ENCODE measurements at regions not wholly inside any gene's neighbourhood (a gene's known extent, or its start where the extent isn't known, plus 50 kb on each side); places are given as distances from the start of the nearest gene placed in this dataset.

DNA sequence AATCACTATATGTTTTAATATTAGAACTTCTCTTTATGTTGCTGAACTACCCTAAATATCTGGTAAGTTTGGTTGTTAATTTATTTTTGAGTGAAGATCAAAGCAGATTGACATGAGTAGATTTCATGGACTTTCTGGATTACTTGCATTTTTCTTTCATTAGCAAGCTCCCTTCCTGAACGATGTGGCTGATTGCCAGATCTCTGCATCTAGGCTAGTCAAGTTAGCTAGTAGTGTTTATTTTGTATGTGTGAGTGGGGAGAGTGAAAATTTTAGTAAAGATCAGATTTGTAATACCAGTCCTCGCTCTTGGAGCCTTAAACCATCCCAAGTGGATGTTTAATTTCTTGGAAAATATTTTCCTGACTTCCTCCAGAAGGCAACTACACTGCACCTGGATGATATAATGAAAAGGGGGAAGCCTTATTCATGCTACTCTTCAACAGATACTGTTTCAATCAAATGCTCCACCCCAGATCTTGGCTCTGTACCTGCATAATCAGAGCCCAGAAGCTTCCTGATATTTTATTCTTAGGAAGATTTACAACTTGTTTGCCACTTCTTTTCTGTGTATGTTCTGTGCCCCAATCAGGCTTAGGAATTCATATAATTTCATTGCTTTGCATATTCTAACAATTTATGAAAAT, 143.2 kb upstream of the GRIA4 start:
- H3K27ac Mint-ChIP-seq, result no peak overlapping the region
- H3K9me3 Mint-ChIP-seq, result no peaks in the 10 kb centered on the region
- H3K36me3 Mint-ChIP-seq (ENCODE audit: insufficient read depth), result no peaks in the 10 kb centered on the region
- H3K4me3 Mint-ChIP-seq, result no peak overlapping the region
- no peaks in the 10 kb centered on the region for H3K4me1 Mint-ChIP-seq (ENCODE audit: low read depth in 2 of 2)
- ATAC-seq (replicated peaks) (no peak), DNase-seq (no peak)
- H3K27me3 Mint-ChIP-seq, result no peaks in the 10 kb centered on the region

DNA sequence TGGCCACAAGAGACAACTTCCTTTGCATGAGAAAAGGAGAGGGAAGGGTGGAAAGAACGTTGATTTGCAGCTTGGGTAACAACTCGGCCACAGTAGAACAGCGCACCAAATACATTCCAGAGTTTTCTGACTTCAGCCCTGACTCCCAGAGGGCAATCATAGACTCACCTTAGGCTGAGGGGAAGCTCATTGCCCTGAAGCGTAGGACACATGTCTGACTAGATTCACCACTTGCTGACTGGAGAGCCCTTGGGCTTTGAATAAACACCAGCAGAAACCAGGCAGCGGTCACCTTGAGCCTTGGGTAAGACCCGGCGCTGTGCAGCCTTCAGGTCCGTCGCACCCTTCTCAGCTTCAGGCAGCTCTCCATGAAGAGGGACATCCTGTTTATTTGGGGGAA, 151.8 kb upstream of the GRIA4 start:
- Mint-ChIP-seq H3K27me3 (no peaks in the 10 kb centered on the region), H3K36me3 (ENCODE audit: insufficient read depth) (no peaks in the 10 kb centered on the region), H3K9me3 (no peaks in the 10 kb centered on the region), H3K4me3 (no peak overlapping the region), H3K4me1 (ENCODE audit: low read depth in 2 of 2) (no peaks in the 10 kb centered on the region), H3K27ac (no peak overlapping the region)
- no peak for DNase-seq
- ATAC-seq (replicated peaks), result no peak

DNA sequence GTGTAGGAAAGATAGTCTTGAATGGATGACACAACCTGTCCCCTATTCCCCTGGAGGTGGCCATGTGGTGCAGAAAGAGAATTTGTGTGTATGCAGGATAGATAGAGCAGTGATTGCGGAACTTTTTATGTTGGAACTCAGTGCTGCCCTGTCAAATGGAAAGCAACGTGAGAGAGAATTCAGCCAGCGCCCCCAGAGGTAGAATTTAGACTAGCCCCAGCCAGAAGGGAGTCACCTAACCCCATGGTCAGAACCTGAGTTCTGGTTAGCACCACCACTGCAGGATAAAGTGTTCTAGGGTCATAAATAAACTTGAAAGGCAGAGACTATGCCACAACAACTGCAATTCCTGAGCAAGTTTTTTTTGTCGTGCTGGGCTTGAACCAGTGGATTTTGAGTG, 152.9 kb upstream of the GRIA4 start:
- H3K36me3 Mint-ChIP-seq (ENCODE audit: insufficient read depth), result no peaks in the 10 kb centered on the region
- H3K27ac Mint-ChIP-seq, result no peak overlapping the region
- no peak for DNase-seq
- no peaks in the 10 kb centered on the region for H3K27me3 Mint-ChIP-seq
- no peak overlapping the region for H3K4me3 Mint-ChIP-seq
- H3K4me1 Mint-ChIP-seq (ENCODE audit: low read depth in 2 of 2), result no peaks in the 10 kb centered on the region
- ATAC-seq (replicated peaks), result no peak
- H3K9me3 Mint-ChIP-seq, result no peaks in the 10 kb centered on the region

- peaks cover 0 to 3% of the 10 kb centered on the region in 2 donors for H3K9me3 Mint-ChIP-seq
- no peak for DNase-seq
- no peak overlapping the region for H3K4me3 Mint-ChIP-seq
- no peak overlapping the region for H3K27ac Mint-ChIP-seq
- ATAC-seq (replicated peaks), result no peak
- H3K36me3 Mint-ChIP-seq (ENCODE audit: insufficient read depth), result no peaks in the 10 kb centered on the region
- no peaks in the 10 kb centered on the region for H3K27me3 Mint-ChIP-seq
- no peaks in the 10 kb centered on the region for H3K4me1 Mint-ChIP-seq (ENCODE audit: low read depth in 2 of 2)
These were observed 160.7 kb upstream of the GRIA4 start for GRCh38 chr11:105449100-105449734.

GRCh38 chr11:105448703-105449079, 161.2 kb upstream of the GRIA4 start:
- DNase-seq (no peak), ATAC-seq (replicated peaks) (no peak)
- Mint-ChIP-seq H3K4me1 (ENCODE audit: low read depth in 2 of 2) (no peaks in the 10 kb centered on the region), H3K9me3 (peaks cover 0 to 3% of the 10 kb centered on the region in 2 donors), H3K27me3 (no peaks in the 10 kb centered on the region), H3K4me3 (no peak overlapping the region), H3K27ac (no peak overlapping the region), H3K36me3 (ENCODE audit: insufficient read depth) (no peaks in the 10 kb centered on the region)

GRCh38 chr11:105447936-105448702, 161.8 kb upstream of the GRIA4 start:
- H3K36me3 Mint-ChIP-seq (ENCODE audit: insufficient read depth), result no peaks in the 10 kb centered on the region
- H3K4me1 Mint-ChIP-seq (ENCODE audit: low read depth in 2 of 2), result no peaks in the 10 kb centered on the region
- H3K27ac Mint-ChIP-seq, result no peak overlapping the region
- peaks cover 0 to 3% of the 10 kb centered on the region in 2 donors for H3K9me3 Mint-ChIP-seq
- no peaks in the 10 kb centered on the region for H3K27me3 Mint-ChIP-seq
- H3K4me3 Mint-ChIP-seq, result no peak overlapping the region
- DNase-seq (no peak), ATAC-seq (replicated peaks) (no peak)

- Mint-ChIP-seq H3K27ac (no peak overlapping the region), H3K4me1 (ENCODE audit: low read depth in 2 of 2) (no peaks in the 10 kb centered on the region), H3K36me3 (ENCODE audit: insufficient read depth) (no peaks in the 10 kb centered on the region), H3K9me3 (peaks cover 0 to 4% of the 10 kb centered on the region in 2 donors), H3K4me3 (no peak overlapping the region), H3K27me3 (no peaks in the 10 kb centered on the region)
- ATAC-seq (replicated peaks), result no peak
- no peak for DNase-seq
These were observed 166.2 kb upstream of the GRIA4 start for GRCh38 chr11:105443623-105444022.

- no peak overlapping the region for H3K4me3 Mint-ChIP-seq
- no peak for ATAC-seq (replicated peaks)
- DNase-seq, result no peak
These were observed 177.5 kb upstream of the GRIA4 start for GRCh38 chr11:105432241-105432995.

DNA sequence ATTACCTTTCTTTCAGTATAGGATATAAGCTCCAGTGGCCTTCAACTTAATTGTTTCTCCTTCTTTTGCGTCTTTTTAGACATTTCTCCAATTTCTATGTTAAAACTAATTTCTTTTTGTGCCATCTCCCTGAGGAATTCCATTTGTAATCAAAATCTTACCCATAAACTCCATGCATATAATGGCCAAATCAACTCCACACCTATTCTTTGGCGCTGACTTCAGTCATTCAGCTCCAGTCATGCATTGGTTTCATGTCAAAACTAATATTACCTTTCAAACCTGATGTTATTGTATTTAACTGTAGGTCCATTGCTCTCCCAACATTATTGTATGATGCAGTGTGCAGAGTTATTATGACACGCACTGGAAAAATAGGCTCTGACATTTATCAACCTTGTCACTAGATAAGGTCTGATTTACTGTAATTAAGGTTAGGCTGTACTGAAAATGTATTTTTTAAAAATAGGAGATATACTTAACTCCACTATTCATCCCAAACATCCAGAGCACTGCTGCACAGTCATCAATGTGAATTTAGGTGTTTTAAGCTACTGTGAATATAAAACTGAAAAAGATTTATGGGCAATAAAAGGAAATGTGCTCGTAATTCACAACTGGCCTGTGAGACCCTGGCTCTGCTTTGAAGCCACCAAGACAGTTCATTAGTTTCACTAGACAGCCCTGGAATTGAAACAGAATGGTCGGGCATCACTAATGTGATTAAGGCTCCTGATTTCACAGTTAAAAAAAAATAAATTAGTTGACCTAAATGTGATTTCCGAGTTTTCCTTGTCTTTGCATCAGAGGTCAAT, 180.6 kb upstream of the GRIA4 start:
- H3K36me3 Mint-ChIP-seq (ENCODE audit: insufficient read depth), result no peaks in the 10 kb centered on the region
- no peak overlapping the region for H3K27ac Mint-ChIP-seq
- DNase-seq (no peak), ATAC-seq (replicated peaks) (no peak)
- no peaks in the 10 kb centered on the region for H3K9me3 Mint-ChIP-seq
- H3K27me3 Mint-ChIP-seq, result no peaks in the 10 kb centered on the region
- no peak overlapping the region for H3K4me3 Mint-ChIP-seq
- H3K4me1 Mint-ChIP-seq (ENCODE audit: low read depth in 2 of 2), result no peaks in the 10 kb centered on the region

More at GRCh38 chr11:105432241-105432995, 177.5 kb upstream of the GRIA4 start:
- Mint-ChIP-seq H3K36me3 (ENCODE audit: insufficient read depth) (no peaks in the 10 kb centered on the region), H3K27me3 (no peaks in the 10 kb centered on the region), H3K27ac (no peak overlapping the region), H3K4me1 (ENCODE audit: low read depth in 2 of 2) (no peaks in the 10 kb centered on the region), H3K9me3 (no peaks in the 10 kb centered on the region)

DNA sequence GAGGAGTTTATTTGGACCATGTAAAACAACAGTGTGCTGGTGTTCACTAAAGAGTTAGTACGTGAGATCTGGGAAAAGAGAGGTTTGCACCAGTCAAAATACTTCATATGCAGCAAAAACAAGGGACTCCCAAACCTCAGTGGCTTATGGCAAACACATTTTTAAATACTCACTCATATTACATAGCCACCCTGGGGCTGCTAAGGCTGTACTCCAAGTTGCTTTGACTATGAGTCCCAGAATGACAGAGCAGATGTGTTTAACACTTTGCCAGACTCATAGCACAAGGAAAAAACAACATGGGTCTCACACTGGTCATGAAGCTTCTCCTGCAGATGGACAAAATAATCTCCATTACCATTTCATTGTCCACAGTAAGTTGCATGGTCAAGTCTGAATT, 202.8 kb upstream of the GRIA4 start:
- Mint-ChIP-seq H3K4me3 (no peak overlapping the region), H3K4me1 (ENCODE audit: low read depth in 2 of 2) (no peaks in the 10 kb centered on the region), H3K9me3 (no peaks in the 10 kb centered on the region), H3K27ac (no peak overlapping the region), H3K27me3 (no peaks in the 10 kb centered on the region), H3K36me3 (ENCODE audit: insufficient read depth) (no peaks in the 10 kb centered on the region)
- ATAC-seq (replicated peaks) (no peak), DNase-seq (no peak)

- H3K4me3 Mint-ChIP-seq, result no peak overlapping the region
- no peak for ATAC-seq (replicated peaks)
- no peaks in the 10 kb centered on the region for H3K36me3 Mint-ChIP-seq (ENCODE audit: insufficient read depth)
- peaks cover 0 to 6% of the 10 kb centered on the region in 2 donors for H3K27me3 Mint-ChIP-seq
- no peaks in the 10 kb centered on the region for H3K9me3 Mint-ChIP-seq
- no peak for DNase-seq
- no peak overlapping the region for H3K27ac Mint-ChIP-seq
- no peaks in the 10 kb centered on the region for H3K4me1 Mint-ChIP-seq (ENCODE audit: low read depth in 2 of 2)
These were observed 208.5 kb upstream of the GRIA4 start for GRCh38 chr11:105401269-105401809.

DNA sequence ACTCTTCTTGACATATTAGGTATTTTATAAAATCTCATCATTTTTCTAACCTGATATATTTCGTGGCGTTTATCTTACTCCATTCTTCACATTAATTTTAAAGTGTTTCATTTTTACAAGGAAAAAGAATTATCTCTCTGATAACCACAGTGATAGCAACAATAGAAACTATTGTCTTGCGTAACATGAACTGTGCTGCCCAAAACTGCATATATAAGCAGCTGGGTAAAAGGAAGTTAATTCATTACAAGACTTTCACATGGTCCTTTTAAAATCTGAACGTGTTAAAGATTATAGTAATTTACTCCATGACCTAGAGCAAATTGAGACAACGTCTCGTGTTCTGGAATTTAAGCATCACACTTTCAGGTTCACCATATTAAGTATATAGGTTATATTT, 210.4 kb upstream of the GRIA4 start:
- DNase-seq (no peak), ATAC-seq (replicated peaks) (no peak)
- Mint-ChIP-seq H3K36me3 (ENCODE audit: insufficient read depth) (no peaks in the 10 kb centered on the region), H3K9me3 (no peaks in the 10 kb centered on the region), H3K4me1 (ENCODE audit: low read depth in 2 of 2) (no peaks in the 10 kb centered on the region), H3K4me3 (no peak overlapping the region), H3K27ac (no peak overlapping the region), H3K27me3 (peaks cover 0 to 6% of the 10 kb centered on the region in 2 donors)

GRCh38 chr11:105398636-105399035, 211.2 kb upstream of the GRIA4 start:
- no peak overlapping the region for H3K27ac Mint-ChIP-seq
- DNase-seq (no peak), ATAC-seq (replicated peaks) (no peak)
- no peaks in the 10 kb centered on the region for H3K36me3 Mint-ChIP-seq (ENCODE audit: insufficient read depth)
- H3K4me3 Mint-ChIP-seq, result no peak overlapping the region
- no peaks in the 10 kb centered on the region for H3K9me3 Mint-ChIP-seq
- H3K4me1 Mint-ChIP-seq (ENCODE audit: low read depth in 2 of 2), result no peaks in the 10 kb centered on the region
- H3K27me3 Mint-ChIP-seq, result peaks cover 0 to 6% of the 10 kb centered on the region in 2 donors

Data from effector memory CD8-positive, alpha-beta T cell (primary cell).